Vagina (tissue), 2 donors: ENCODE measurements at regions not wholly inside any gene's neighbourhood (a gene's known extent, or its start where the extent isn't known, plus 50 kb on each side); places are given as distances from the start of the nearest gene placed in this dataset.

ENCODE experiments used
- DNase-seq, 2 donors: peaks; one replicate each; pipeline ENCODE4 v3.0.0-alpha.2; 2017; ENCODE audit errors: extremely low spot score in 2 of 2
- H3K27ac ChIP-seq: fragments of 200-600 bp; sonication (generic); one replicate; pipeline ENCODE4 v1.5.1; 2019
- H3K27me3 ChIP-seq: fragments of 200-600 bp; sonication (generic); one replicate; pipeline ENCODE4 v1.5.1; 2019
- H3K36me3 ChIP-seq, 2 donors: fragments of 200-600 bp; sonication (generic); one replicate each; pipeline ENCODE4 v1.5.1; 2017 to 2019
- H3K4me1 ChIP-seq: fragments of 200-600 bp; sonication (generic); one replicate; pipeline ENCODE4 v1.5.1; 2019
- H3K4me3 ChIP-seq, 2 donors: fragments of 200-600 bp; sonication (generic); 1 replicate in 1 of 2; 2 replicates in 1 of 2; pipeline ENCODE4 v1.5.1; 2016 to 2019
- H3K9me3 ChIP-seq: fragments of 200-600 bp; sonication (generic); one replicate; pipeline ENCODE4 v1.5.1; 2019
- POLR2A ChIP-seq, 2 donors: fragments of 450-650 bp; IDR thresholded peaks; one replicate each; pipeline ENCODE4 v1.6.1; 2017; ENCODE audit warnings: antibody characterized with exemption in 2 of 2, mild to moderate bottlenecking in 2 of 2, moderate library complexity in 2 of 2
- POLR2AphosphoS5 ChIP-seq, 2 donors: sonication (generic); formaldehyde crosslinking; IDR thresholded peaks; one replicate each; pipeline ENCODE4 v1.9.0; 2017; ENCODE audit warnings: antibody characterized with exemption in 2 of 2, mild to moderate bottlenecking in 2 of 2, low read depth in 1 of 2; ENCODE audit not compliant: insufficient read depth in 1 of 2
- intact Hi-C: fragments of 100-400 bp; cut with DNase I; formaldehyde crosslinking; loops from one replicate; pipeline ENCODE4 v1.15.1; 2023
- TF ChIP-seq, protein P1 (sequence below), 3 experiments: fragments of 450-650 bp in 2 of 3; fragments of 200-600 bp in 1 of 3; sonication (generic) in 1 of 3; IDR thresholded peaks; one replicate each; pipeline ENCODE4 v1.5.1; 2017 to 2019; ENCODE audit warnings: antibody characterized with exemption in 3 of 3, mild to moderate bottlenecking in 2 of 3, moderate library complexity in 2 of 3

DNA sequence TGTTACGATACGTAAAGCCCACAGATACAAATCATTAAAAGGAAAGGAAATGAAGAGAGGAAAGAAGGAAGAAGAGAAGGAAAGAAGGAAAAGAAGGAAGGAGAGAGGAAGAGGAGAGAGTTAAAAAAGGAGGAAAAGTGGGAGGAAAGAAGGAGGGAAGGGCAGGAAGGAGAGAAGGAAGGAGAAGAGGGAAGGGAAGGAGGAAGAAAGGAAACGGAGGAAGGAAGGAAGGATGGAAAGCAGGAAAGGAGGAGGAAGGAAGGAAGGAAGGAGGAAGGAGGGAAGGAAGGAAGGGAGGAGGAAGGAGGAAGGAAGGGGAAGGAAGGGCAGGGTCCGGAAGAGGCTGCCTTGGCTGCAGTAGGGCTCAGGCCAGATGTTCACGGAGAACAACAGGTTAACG lies 95.2 kb downstream of the ENGASE start:
- Histone ChIP-seq H3K27ac (no peak overlapping the region), H3K4me1 (no peaks in the 10 kb centered on the region), H3K36me3 (no peaks in the 10 kb centered on the region), H3K27me3 (no peaks in the 10 kb centered on the region), H3K9me3 (no peaks in the 10 kb centered on the region), H3K4me3 (no peak overlapping the region)
- TF ChIP-seq POLR2A (IDR thresholded peaks at IDR 0.05) (no peak), POLR2AphosphoS5 (IDR thresholded peaks at IDR 0.05; ENCODE audit: insufficient read depth in 1 of 2, low read depth in 1 of 2) (no peak)
- TF ChIP-seq, protein P1, sequence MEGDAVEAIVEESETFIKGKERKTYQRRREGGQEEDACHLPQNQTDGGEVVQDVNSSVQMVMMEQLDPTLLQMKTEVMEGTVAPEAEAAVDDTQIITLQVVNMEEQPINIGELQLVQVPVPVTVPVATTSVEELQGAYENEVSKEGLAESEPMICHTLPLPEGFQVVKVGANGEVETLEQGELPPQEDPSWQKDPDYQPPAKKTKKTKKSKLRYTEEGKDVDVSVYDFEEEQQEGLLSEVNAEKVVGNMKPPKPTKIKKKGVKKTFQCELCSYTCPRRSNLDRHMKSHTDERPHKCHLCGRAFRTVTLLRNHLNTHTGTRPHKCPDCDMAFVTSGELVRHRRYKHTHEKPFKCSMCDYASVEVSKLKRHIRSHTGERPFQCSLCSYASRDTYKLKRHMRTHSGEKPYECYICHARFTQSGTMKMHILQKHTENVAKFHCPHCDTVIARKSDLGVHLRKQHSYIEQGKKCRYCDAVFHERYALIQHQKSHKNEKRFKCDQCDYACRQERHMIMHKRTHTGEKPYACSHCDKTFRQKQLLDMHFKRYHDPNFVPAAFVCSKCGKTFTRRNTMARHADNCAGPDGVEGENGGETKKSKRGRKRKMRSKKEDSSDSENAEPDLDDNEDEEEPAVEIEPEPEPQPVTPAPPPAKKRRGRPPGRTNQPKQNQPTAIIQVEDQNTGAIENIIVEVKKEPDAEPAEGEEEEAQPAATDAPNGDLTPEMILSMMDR (IDR thresholded peaks at IDR 0.05), result no peak
- intact Hi-C loops, result no loop called here
- DNase-seq, result no peak

- Histone ChIP-seq H3K9me3 (no peaks in the 10 kb centered on the region), H3K4me1 (no peaks in the 10 kb centered on the region), H3K4me3 (no peak overlapping the region), H3K27me3 (no peaks in the 10 kb centered on the region), H3K27ac (no peak overlapping the region), H3K36me3 (no peaks in the 10 kb centered on the region)
- TF ChIP-seq, protein P1 (IDR thresholded peaks at IDR 0.05), result no peak
- TF ChIP-seq POLR2A (IDR thresholded peaks at IDR 0.05) (no peak), POLR2AphosphoS5 (IDR thresholded peaks at IDR 0.05; ENCODE audit: insufficient read depth in 1 of 2, low read depth in 1 of 2) (no peak)
- intact Hi-C loops, result no loop called here
- DNase-seq, result no peak
These were observed 94.7 kb downstream of the ENGASE start for GRCh38 chr17:79169366-79169765.

- intact Hi-C loops, result no loop called here
- Histone ChIP-seq H3K4me3 (no peak overlapping the region), H3K27ac (no peak overlapping the region), H3K4me1 (no peaks in the 10 kb centered on the region), H3K36me3 (no peaks in the 10 kb centered on the region), H3K9me3 (no peaks in the 10 kb centered on the region), H3K27me3 (no peaks in the 10 kb centered on the region)
- TF ChIP-seq, protein P1 (IDR thresholded peaks at IDR 0.05), result no peak
- TF ChIP-seq POLR2AphosphoS5 (IDR thresholded peaks at IDR 0.05; ENCODE audit: insufficient read depth in 1 of 2, low read depth in 1 of 2) (no peak), POLR2A (IDR thresholded peaks at IDR 0.05) (no peak)
- DNase-seq, result no peak
These were observed 93.9 kb downstream of the ENGASE start for GRCh38 chr17:79168486-79169055.

GRCh38 chr17:79167486-79167885 lies 92.9 kb downstream of the ENGASE start:
- Histone ChIP-seq H3K9me3 (no peaks in the 10 kb centered on the region), H3K4me1 (no peaks in the 10 kb centered on the region), H3K27ac (no peak overlapping the region), H3K4me3 (no peak overlapping the region), H3K27me3 (no peaks in the 10 kb centered on the region), H3K36me3 (no peaks in the 10 kb centered on the region)
- TF ChIP-seq POLR2A (IDR thresholded peaks at IDR 0.05) (no peak), POLR2AphosphoS5 (IDR thresholded peaks at IDR 0.05; ENCODE audit: insufficient read depth in 1 of 2, low read depth in 1 of 2) (no peak)
- TF ChIP-seq, protein P1 (IDR thresholded peaks at IDR 0.05), result no peak
- intact Hi-C loops, result no loop called here
- no peak for DNase-seq

DNA sequence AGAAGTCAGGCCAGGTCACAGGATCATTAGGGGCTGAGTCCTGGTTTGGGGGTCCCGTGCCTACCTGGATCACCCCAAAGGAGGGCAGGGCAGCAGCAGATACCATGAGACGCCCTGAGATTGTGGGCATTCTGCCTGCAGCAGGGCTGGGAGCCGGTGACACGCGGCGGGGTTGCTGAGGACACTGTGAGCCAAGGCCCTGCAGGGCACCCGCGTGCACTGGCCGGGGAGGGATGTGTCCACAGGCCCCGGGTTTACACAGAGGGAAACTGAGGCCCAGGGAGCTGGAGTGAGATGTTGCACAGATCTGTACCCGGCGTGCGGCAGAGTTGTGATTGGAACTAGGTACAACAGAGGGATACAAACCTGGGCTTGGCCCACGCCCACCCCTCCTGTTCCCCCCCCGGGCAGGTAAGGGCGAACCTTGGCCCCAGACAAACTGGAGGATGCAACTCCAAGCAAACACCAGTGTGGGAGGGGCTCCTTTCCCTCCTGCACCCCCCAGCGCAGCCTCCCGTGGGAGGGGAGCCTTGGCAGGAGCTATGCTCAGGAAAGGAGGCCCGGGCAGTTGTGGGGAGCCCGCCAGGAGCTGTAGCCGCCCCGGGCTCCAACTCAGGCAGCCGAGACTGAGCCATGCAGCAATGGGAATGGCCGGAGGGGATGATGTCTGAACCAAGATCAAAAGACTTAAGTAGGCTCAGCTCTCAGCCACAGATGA lies 91.3 kb downstream of the ENGASE start:
- DNase-seq, result no peak
- H3K27me3 ChIP-seq, result no peaks in the 10 kb centered on the region
- no peaks in the 10 kb centered on the region for H3K36me3 ChIP-seq
- no peaks in the 10 kb centered on the region for H3K9me3 ChIP-seq
- no peak overlapping the region for H3K4me3 ChIP-seq
- H3K4me1 ChIP-seq, result no peaks in the 10 kb centered on the region
- H3K27ac ChIP-seq, result no peak overlapping the region
- intact Hi-C loops, result no loop called here
- TF ChIP-seq POLR2A (IDR thresholded peaks at IDR 0.05), result no peak
